ENCODE measurements at regions not wholly inside any gene's neighbourhood (a gene's known extent, or its start where the extent isn't known, plus 50 kb on each side); places are given as distances from the start of the nearest gene placed in this dataset.

GRCh38 chr6:133683606-133684005, 205.3 kb upstream of the TCF21 start:
- TF ChIP-seq POLR2A (IDR thresholded peaks at IDR 0.05; ENCODE audit: low read depth, low read length) = no peak
- no peak for TF ChIP-seq TAF1 (IDR thresholded peaks at IDR 0.05; ENCODE audit: low read depth, low read length)
- TF ChIP-seq PAX5 (IDR thresholded peaks at IDR 0.05; ENCODE audit: insufficient read depth, low read length, severe bottlenecking) = no peak

Measured in GM12891 (cell line).